GM23338 (cell line): ENCODE measurements at regions not wholly inside any gene's neighbourhood (a gene's known extent, or its start where the extent isn't known, plus 50 kb on each side); places are given as distances from the start of the nearest gene placed in this dataset.

Experiments
- ATAC-seq: fragments of 200-7000 bp; cut with Tn5 transposase; 3 replicates; pipeline ENCODE4 v1.9.1; 2020
- DNase-seq: peaks from one replicate; pipeline ENCODE4 v3.0.0-alpha.2; 2015; ENCODE audit warnings: low spot score
- H2AFZ ChIP-seq: fragments of 200-600 bp; sonication (generic); 2 replicates; pipeline ENCODE4 v1.8.0; 2016; ENCODE audit warnings: antibody characterized with exemption, mild to moderate bottlenecking, moderate library complexity
- H3F3A ChIP-seq: fragments of 200-600 bp; sonication (generic); replicated peaks from 2 replicates; pipeline ENCODE4 v1.8.0; 2017; ENCODE audit warnings: antibody characterized with exemption, mixed run types, low read depth
- H3K27ac ChIP-seq: fragments of 200-600 bp; sonication (generic); 2 replicates; pipeline ENCODE4 v1.6.1; 2016; ENCODE audit warnings: low read depth
- H3K27me3 ChIP-seq: fragments of 200-600 bp; sonication (generic); 2 replicates; pipeline ENCODE4 v1.8.0; 2016; ENCODE audit warnings: mild to moderate bottlenecking, mixed run types, moderate library complexity; ENCODE audit not compliant: insufficient read depth
- H3K36me3 ChIP-seq: fragments of 200-600 bp; sonication (generic); 2 replicates; pipeline ENCODE4 v1.8.0; 2016; ENCODE audit warnings: mild to moderate bottlenecking; ENCODE audit not compliant: insufficient read depth
- H3K4me1 ChIP-seq: fragments of 200-600 bp; sonication (generic); 2 replicates; pipeline ENCODE4 v1.8.0; 2016; ENCODE audit warnings: mild to moderate bottlenecking, moderate library complexity; ENCODE audit not compliant: insufficient read depth
- H3K4me2 ChIP-seq: fragments of 200-600 bp; sonication (generic); 2 replicates; pipeline ENCODE4 v1.7.1; 2017; ENCODE audit warnings: mixed run types
- H3K4me3 ChIP-seq: fragments of 200-600 bp; sonication (generic); 2 replicates; pipeline ENCODE4 v1.6.1; 2016; ENCODE audit warnings: mixed run types
- H3K79me2 ChIP-seq: fragments of 200-600 bp; sonication (generic); replicated peaks from 2 replicates; pipeline ENCODE4 v1.8.0; 2017; ENCODE audit warnings: mild to moderate bottlenecking; ENCODE audit not compliant: insufficient read depth
- H3K9me2 ChIP-seq: fragments of 200-600 bp; sonication (generic); 2 replicates; pipeline ENCODE4 v1.8.0; 2017; ENCODE audit not compliant: insufficient read depth
- H4K20me1 ChIP-seq: fragments of 200-600 bp; sonication (generic); replicated peaks from 2 replicates; pipeline ENCODE4 v1.8.0; 2017; ENCODE audit warnings: mild to moderate bottlenecking; ENCODE audit not compliant: insufficient read depth
- H3K27ac Mint-ChIP-seq: 2 replicates; pipeline ENCODE4 v1.8.0; 2020; ENCODE audit warnings: inconsistent platforms, mild to moderate bottlenecking, moderate library complexity, mixed read lengths
- H3K27me3 Mint-ChIP-seq: 3 replicates; pipeline ENCODE4 v1.8.0; 2022; ENCODE audit warnings: low read depth, mild to moderate bottlenecking, moderate library complexity, mixed read lengths, inconsistent platforms; ENCODE audit not compliant: insufficient read depth, poor library complexity
- H3K36me3 Mint-ChIP-seq: 3 replicates; pipeline ENCODE4 v1.8.0; 2021; ENCODE audit warnings: low read depth, mild to moderate bottlenecking, inconsistent platforms, moderate library complexity, mixed read lengths
- H3K4me1 Mint-ChIP-seq: 3 replicates; pipeline ENCODE4 v1.8.0; 2020; ENCODE audit warnings: mild to moderate bottlenecking, inconsistent platforms, mixed read lengths
- H3K4me3 Mint-ChIP-seq: 3 replicates; pipeline ENCODE4 v1.8.0; 2021; ENCODE audit warnings: moderate library complexity, mild to moderate bottlenecking, inconsistent platforms, mixed read lengths
- H3K9me3 Mint-ChIP-seq: 3 replicates; pipeline ENCODE4 v1.8.0; 2020; ENCODE audit warnings: moderate library complexity, mild to moderate bottlenecking, inconsistent platforms, mixed read lengths
- CREB1 ChIP-seq: fragments of 250-450 bp; sonication (Bioruptor Pico); IDR thresholded peaks from 2 replicates; pipeline ENCODE4 v1.5.0; 2020; ENCODE audit warnings: low read depth, mild to moderate bottlenecking, moderate library complexity
- CTCF ChIP-seq, 2 experiments: fragments of 200-600 bp in 1 of 2; sonication (generic) in 1 of 2; conservative IDR thresholded peaks; 2 replicates each; pipeline versions ENCODE4 v1.5.1 to v1.6.1; 2016 to 2017; ENCODE audit warnings: antibody characterized with exemption in 2 of 2, low read depth in 2 of 2, mild to moderate bottlenecking in 2 of 2, moderate library complexity in 1 of 2
- ETS1 ChIP-seq: IDR thresholded peaks from 2 replicates; pipeline ENCODE4 v1.6.1; 2016; ENCODE audit warnings: antibody characterized with exemption
- EZH2 ChIP-seq: fragments of 200-600 bp; sonication (generic); IDR thresholded peaks from one replicate; pipeline ENCODE4 v1.8.0; 2017; ENCODE audit warnings: antibody characterized with exemption, mild to moderate bottlenecking, low read depth; ENCODE audit not compliant: unreplicated experiment
- EZH2phosphoT487 ChIP-seq: fragments of 200-600 bp; sonication (generic); IDR thresholded peaks from one replicate; pipeline ENCODE4 v1.8.1; 2018; ENCODE audit warnings: antibody characterized with exemption; ENCODE audit not compliant: unreplicated experiment
- JUNB ChIP-seq: IDR thresholded peaks from one replicate; pipeline ENCODE4 v1.6.1; 2016; ENCODE audit warnings: antibody characterized with exemption; ENCODE audit not compliant: unreplicated experiment
- NANOG ChIP-seq: IDR thresholded peaks from 2 replicates; pipeline ENCODE4 v1.6.1; 2016; ENCODE audit warnings: antibody characterized with exemption, borderline replicate concordance
- POLR2AphosphoS5 ChIP-seq: IDR thresholded peaks from 2 replicates; pipeline ENCODE4 v1.6.1; 2016; ENCODE audit warnings: antibody characterized with exemption, low read depth
- REST ChIP-seq: IDR thresholded peaks from one replicate; pipeline ENCODE4 v1.6.1; 2018; ENCODE audit warnings: antibody characterized with exemption; ENCODE audit not compliant: unreplicated experiment
- STAT1 ChIP-seq: IDR thresholded peaks from one replicate; pipeline ENCODE4 v1.6.1; 2016; ENCODE audit warnings: antibody characterized with exemption; ENCODE audit not compliant: unreplicated experiment
- ZNF114 ChIP-seq: fragments of 250-450 bp; sonication (Bioruptor Pico); IDR thresholded peaks from 2 replicates; pipeline ENCODE4 v1.5.0; 2020; ENCODE audit warnings: mild to moderate bottlenecking, moderate library complexity
- ZNF331 ChIP-seq: fragments of 250-450 bp; sonication (Bioruptor Pico); IDR thresholded peaks from 2 replicates; pipeline ENCODE4 v1.5.0; 2020; ENCODE audit warnings: low read depth, mild to moderate bottlenecking, moderate library complexity
- ZNF462 ChIP-seq: fragments of 250-450 bp; sonication (Bioruptor Pico); IDR thresholded peaks from 2 replicates; pipeline ENCODE4 v1.5.0; 2020; ENCODE audit warnings: mild to moderate bottlenecking, moderate library complexity

- H3K4me3 Mint-ChIP-seq: no peak overlapping the region
These were observed 271.8 kb downstream of the FBXW7 start for GRCh38 chr4:152264106-152264505.

More at GRCh38 chr4:152264106-152264505, 271.8 kb downstream of the FBXW7 start:
- H3K36me3 Mint-ChIP-seq: peaks cover 7% of the 10 kb centered on the region
- H3K9me2 ChIP-seq: peaks cover 2% of the 10 kb centered on the region; the same call in 1 of the 2 replicates
- H3K4me3 ChIP-seq: no peak overlapping the region
- H3K27me3 ChIP-seq: no peaks in the 10 kb centered on the region
- peaks cover 7% of the 10 kb centered on the region for H3K9me3 Mint-ChIP-seq
- H2AFZ ChIP-seq: no peak overlapping the region
- TF ChIP-seq CREB1 (CRISPR knock-in tag) (no peak), ZNF331 (CRISPR knock-in tag) (no peak), REST (no peak), ETS1 (no peak), STAT1 (no peak), EZH2 (no peak), ZNF462 (CRISPR knock-in tag) (no peak), EZH2phosphoT487 (no peak), CTCF (conservative IDR thresholded peaks at IDR 0.05; ENCODE audit: low read depth in 2 of 2) (no peak), JUNB (no peak), NANOG (no peak), ZNF114 (CRISPR knock-in tag) (no peak), POLR2AphosphoS5 (no peak)
- no peaks in the 10 kb centered on the region for H3K4me1 Mint-ChIP-seq
- no peak overlapping the region for H3K27ac Mint-ChIP-seq
- no peaks in the 10 kb centered on the region for H3F3A ChIP-seq
- H3K4me1 ChIP-seq: no peaks in the 10 kb centered on the region
- H4K20me1 ChIP-seq: no peaks in the 10 kb centered on the region
- DNase-seq (no peak), ATAC-seq (no peak)
- H3K4me2 ChIP-seq: no peak overlapping the region
- no peaks in the 10 kb centered on the region for H3K36me3 ChIP-seq
- H3K27ac ChIP-seq: no peak overlapping the region
- peaks cover 2% of the 10 kb centered on the region for H3K27me3 Mint-ChIP-seq
- no peaks in the 10 kb centered on the region for H3K79me2 ChIP-seq
